ENCODE measurements at regions not wholly inside any gene's neighbourhood (a gene's known extent, or its start where the extent isn't known, plus 50 kb on each side); places are given as distances from the start of the nearest gene placed in this dataset.

GRCh38 chr7:40937879-40938278, 765.0 kb downstream of the INHBA start:
- ChIA-PET POLR2A (no interaction called here), CTCF (no interaction called here)
- FAIRE-seq: no peak
- no peak overlapping the region for H3K4me3 ChIP-seq
- no peak overlapping the region for H3K27ac ChIP-seq
- H3K4me1 ChIP-seq: no peaks in the 10 kb centered on the region
- H3K9me3 ChIP-seq: no peaks in the 10 kb centered on the region
- WGBS (ENCODE audit: missing lambda C conversion rate): 6% methylated on average over 2 of the region's 2 CpGs
- DNase-seq (ENCODE audit: low read depth in 1 of 2, low spot score in 1 of 2): no peak
- TF ChIP-seq HMGXB4 (CRISPR knock-in tag; IDR thresholded peaks at IDR 0.05; ENCODE audit: borderline replicate concordance): no peak
- TF ChIP-seq CHD4 (IDR thresholded peaks at IDR 0.05; ENCODE audit: borderline replicate concordance): no peak
- TF ChIP-seq KDM1A (IDR thresholded peaks at IDR 0.05; ENCODE audit: low read depth): no peak
- no peak for TF ChIP-seq ZFP36 (IDR thresholded peaks at IDR 0.05; ENCODE audit: borderline replicate concordance, partially characterized antibody)
- TF ChIP-seq EP300 (IDR thresholded peaks at IDR 0.05): no peak
- TF ChIP-seq RARB (CRISPR knock-in tag; IDR thresholded peaks at IDR 0.05): no peak
- H3K4me2 ChIP-seq: no peak overlapping the region
- ATAC-seq: no peak

- no peak for DNase-seq (ENCODE audit: low read depth in 1 of 2, low spot score in 1 of 2)
Observed at GRCh38 chr7:40935435-40935834, 767.5 kb downstream of the INHBA start.

More at GRCh38 chr7:40935435-40935834, 767.5 kb downstream of the INHBA start:
- Histone ChIP-seq H3K27ac (no peak overlapping the region), H3K4me3 (no peak overlapping the region), H3K4me1 (no peaks in the 10 kb centered on the region), H3K4me2 (no peak overlapping the region), H3K9me3 (no peaks in the 10 kb centered on the region)
- FAIRE-seq: no peak
- TF ChIP-seq RAD21 (conservative IDR thresholded peaks at IDR 0.05 in 1 of 2, IDR thresholded peaks at IDR 0.05 in 1 of 2) (no peak), REST (IDR thresholded peaks at IDR 0.05) (no peak), JUNB (IDR thresholded peaks at IDR 0.05) (no peak), MAX (IDR thresholded peaks at IDR 0.05) (no peak), BHLHE40 (IDR thresholded peaks at IDR 0.05; ENCODE audit: low read depth, low read length) (no peak), ELK1 (IDR thresholded peaks at IDR 0.05; ENCODE audit: low read depth, low read length) (no peak)
- no peak for ATAC-seq
- POLR2A ChIA-PET: no interaction called here
- 6% methylated on average over 2 of the region's 2 CpGs for WGBS (ENCODE audit: missing lambda C conversion rate)
- CTCF ChIA-PET: no interaction called here

Measured in A549 (cell line).